HCT116 (cell line): ENCODE measurements at regions not wholly inside any gene's neighbourhood (a gene's known extent, or its start where the extent isn't known, plus 50 kb on each side); places are given as distances from the start of the nearest gene placed in this dataset.

Source experiments
- ATAC-seq: fragments of 200-7000 bp; cut with Tn5 transposase; 2 replicates; pipeline ENCODE4 v1.9.1; 2020; ENCODE audit warnings: mild to moderate bottlenecking, moderate library complexity
- BruUV-seq: library from RNA; stranded (reverse); fragments of 400-500 nt; replicated peaks from 2 replicates; lab custom pipeline; 2021; lab: Mats Ljungman, UMichigan
- CTCF ChIA-PET: fragments of 300-600 bp; sonication (Branson Sonifier 250); formaldehyde crosslinking; loops from one replicate; lab custom pipeline; 2021; ENCODE audit warnings: antibody characterized with exemption; lab: Charles Lee
- POLR2A ChIA-PET: fragments of 300-600, 350-600 bp; sonication (Branson Sonifier 250); formaldehyde crosslinking; loops from one replicate; lab custom pipeline; 2021; ENCODE audit warnings: antibody characterized with exemption; lab: Charles Lee
- RAD21 ChIA-PET, 2 experiments: fragments of 300-600 bp; sonication (Branson Sonifier 250); formaldehyde crosslinking; loops; one replicate each; lab custom pipeline; 2023; ENCODE audit warnings: low total read pairs in 2 of 2; ENCODE audit not compliant: uncharacterized antibody in 2 of 2, unreplicated experiment in 2 of 2, low non-redundant PET in 1 of 2; lab: Charles Lee
- DNase-seq: peaks from one replicate; pipeline ENCODE4 v3.0.0-alpha.2; 2010; ENCODE audit warnings: low read depth, low spot score
- H2AFZ ChIP-seq: fragments of 200-600 bp; shearing (Covaris generic), sonication (generic); 2 replicates; pipeline ENCODE4 v1.6.1; 2017; ENCODE audit warnings: low read depth, mixed run types, mixed read lengths, antibody characterized with exemption, low read length; ENCODE audit not compliant: poor library complexity, severe bottlenecking
- H3K27ac ChIP-seq: 2 replicates; pipeline ENCODE4 v1.5.1; 2012; ENCODE audit warnings: low read depth, low read length
- H3K27me3 ChIP-seq: fragments of 200-600 bp; sonication (generic); 2 replicates; pipeline ENCODE4 v1.6.1; 2016; ENCODE audit warnings: mixed run types, low read length, mixed read lengths; ENCODE audit not compliant: insufficient read depth
- H3K36me3 ChIP-seq, 2 experiments: fragments of 200-500 bp in 1 of 2; fragments of 200-600 bp in 1 of 2; sonication (Bioruptor generic) in 1 of 2; sonication (generic) in 1 of 2; 2 replicates each; pipeline versions ENCODE4 v1.5.1 to v1.6.1; 2014 to 2016; ENCODE audit warnings: low read length in 2 of 2, inconsistent platforms in 1 of 2, mixed read lengths in 1 of 2, mixed run types in 1 of 2; ENCODE audit not compliant: insufficient read depth in 2 of 2, control insufficient read depth in 1 of 2
- H3K4me1 ChIP-seq, 2 experiments: fragments of 200-600 bp in 1 of 2; sonication (generic) in 1 of 2; 2 replicates each; pipeline versions ENCODE4 v1.5.1 to v1.6.1; 2012 to 2017; ENCODE audit warnings: low read length in 2 of 2, inconsistent platforms in 1 of 2, mild to moderate bottlenecking in 1 of 2, mixed read lengths in 1 of 2, mixed run types in 1 of 2, moderate library complexity in 1 of 2; ENCODE audit not compliant: insufficient read depth in 2 of 2, control insufficient read depth in 1 of 2
- H3K4me2 ChIP-seq: fragments of 200-600 bp; sonication (generic); 2 replicates; pipeline ENCODE4 v1.6.1; 2017; ENCODE audit warnings: mixed run types, low read length, mixed read lengths
- H3K4me3 ChIP-seq, 2 experiments: fragments of 200-600 bp in 1 of 2; sonication (generic) in 1 of 2; replicated peaks in 1 of 2; 2 replicates each; pipeline ENCODE4 v1.5.1; 2011 to 2016; ENCODE audit warnings: low read length in 2 of 2, control low read depth in 1 of 2, low read depth in 1 of 2, mild to moderate bottlenecking in 1 of 2, mixed read lengths in 1 of 2, mixed run types in 1 of 2
- H3K79me2 ChIP-seq: fragments of 200-600 bp; sonication (generic); 2 replicates; pipeline ENCODE4 v1.6.1; 2017; ENCODE audit warnings: mild to moderate bottlenecking, mixed run types, low read length, moderate library complexity, mixed read lengths; ENCODE audit not compliant: insufficient read depth
- H3K9ac ChIP-seq: fragments of 200-600 bp; sonication (generic); 2 replicates; pipeline ENCODE4 v1.6.1; 2016; ENCODE audit warnings: low read length, mixed read lengths
- H3K9me2 ChIP-seq: fragments of 200-600 bp; sonication (generic), shearing (Covaris generic); 2 replicates; pipeline ENCODE4 v1.6.1; 2017; ENCODE audit warnings: mixed run types, mild to moderate bottlenecking, moderate library complexity; ENCODE audit not compliant: insufficient read depth
- H3K9me3 ChIP-seq, 2 experiments: fragments of 200-500 bp in 1 of 2; fragments of 200-600 bp in 1 of 2; sonication (Bioruptor generic) in 1 of 2; sonication (generic) in 1 of 2; 2 replicates each; pipeline ENCODE4 v1.6.1; 2014 to 2017; ENCODE audit warnings: low read length in 2 of 2, mixed read lengths in 2 of 2, inconsistent platforms in 1 of 2, low read depth in 1 of 2, mild to moderate bottlenecking in 1 of 2, mixed run types in 1 of 2, moderate library complexity in 1 of 2; ENCODE audit not compliant: control insufficient read depth in 1 of 2, insufficient read depth in 1 of 2
- H4K20me1 ChIP-seq: fragments of 200-600 bp; sonication (generic), shearing (Covaris generic); 2 replicates; pipeline ENCODE4 v1.6.1; 2017; ENCODE audit warnings: mixed run types, mild to moderate bottlenecking, moderate library complexity; ENCODE audit not compliant: insufficient read depth
- CBX3 ChIP-seq: IDR thresholded peaks from 2 replicates; pipeline ENCODE4 v1.6.1; 2012; ENCODE audit warnings: low read depth
- CEBPB ChIP-seq: IDR thresholded peaks from 2 replicates; pipeline ENCODE4 v1.6.1; 2012; ENCODE audit warnings: low read depth
- EGR1 ChIP-seq: IDR thresholded peaks from 2 replicates; pipeline ENCODE4 v1.6.1; 2012; ENCODE audit warnings: low read depth
- EZH2phosphoT487 ChIP-seq: fragments of 200-600 bp; IDR thresholded peaks from 2 replicates; pipeline ENCODE4 v1.6.1; 2018; ENCODE audit warnings: antibody characterized with exemption, borderline replicate concordance
- JUND ChIP-seq: IDR thresholded peaks from 2 replicates; pipeline ENCODE4 v1.6.1; 2012
- MAX ChIP-seq: IDR thresholded peaks from 2 replicates; pipeline ENCODE4 v1.6.1; 2012
- POLR2AphosphoS5 ChIP-seq: IDR thresholded peaks from 2 replicates; pipeline ENCODE4 v1.6.1; 2011; ENCODE audit warnings: mild to moderate bottlenecking, low read depth, low read length, moderate library complexity
- RAD21 ChIP-seq: IDR thresholded peaks from 2 replicates; pipeline ENCODE4 v1.6.1; 2012; ENCODE audit warnings: low read depth, mild to moderate bottlenecking
- SIN3A ChIP-seq: IDR thresholded peaks from 2 replicates; pipeline ENCODE4 v1.6.1; 2012; ENCODE audit warnings: low read depth
- SP1 ChIP-seq: IDR thresholded peaks from 2 replicates; pipeline ENCODE4 v1.6.1; 2012; ENCODE audit warnings: low read depth
- SRF ChIP-seq: IDR thresholded peaks from 2 replicates; pipeline ENCODE4 v1.6.1; 2012; ENCODE audit warnings: low read depth
- YY1 ChIP-seq: IDR thresholded peaks from 2 replicates; pipeline ENCODE4 v1.6.1; 2011; ENCODE audit warnings: low read length, low read depth, moderate library complexity, mild to moderate bottlenecking; ENCODE audit not compliant: insufficient replicate concordance; ENCODE audit errors: extremely low read depth
- ZFX ChIP-seq: fragments of 450-650 bp; IDR thresholded peaks from 2 replicates; pipeline ENCODE4 v1.6.1; 2017
- ZNF274 ChIP-seq: fragments of 200-500 bp; sonication (Bioruptor generic); IDR thresholded peaks from 2 replicates; pipeline ENCODE4 v1.6.1; 2014; ENCODE audit warnings: mild to moderate bottlenecking, low read depth, low read length, inconsistent platforms
- intact Hi-C: fragments of 100-400 bp; cut with micrococcal nuclease; formaldehyde crosslinking; loops from 2 replicates; pipeline ENCODE4 v1.10.0; 2022
- TF ChIP-seq, protein P1 (sequence below): IDR thresholded peaks from 2 replicates; pipeline ENCODE4 v1.6.1; 2012
- TF ChIP-seq, protein P2 (sequence below): IDR thresholded peaks from 2 replicates; pipeline ENCODE4 v1.6.1; 2012; ENCODE audit warnings: low read depth
- TF ChIP-seq, protein P3 (sequence below): IDR thresholded peaks from 2 replicates; pipeline ENCODE4 v1.6.1; 2011; ENCODE audit warnings: mild to moderate bottlenecking, low read length, moderate library complexity; ENCODE audit not compliant: insufficient replicate concordance; ENCODE audit errors: extremely low read depth

- DNase-seq (peak; percentile 15), ATAC-seq (peak; percentile 52)
- CTCF ChIA-PET, result no interaction called here
- no peak for TF ChIP-seq ZNF274
- no peak for TF ChIP-seq SRF
- TF ChIP-seq, protein P1, sequence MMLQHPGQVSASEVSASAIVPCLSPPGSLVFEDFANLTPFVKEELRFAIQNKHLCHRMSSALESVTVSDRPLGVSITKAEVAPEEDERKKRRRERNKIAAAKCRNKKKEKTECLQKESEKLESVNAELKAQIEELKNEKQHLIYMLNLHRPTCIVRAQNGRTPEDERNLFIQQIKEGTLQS, result no peak
- TF ChIP-seq MAX, result no peak
- TF ChIP-seq, protein P2, sequence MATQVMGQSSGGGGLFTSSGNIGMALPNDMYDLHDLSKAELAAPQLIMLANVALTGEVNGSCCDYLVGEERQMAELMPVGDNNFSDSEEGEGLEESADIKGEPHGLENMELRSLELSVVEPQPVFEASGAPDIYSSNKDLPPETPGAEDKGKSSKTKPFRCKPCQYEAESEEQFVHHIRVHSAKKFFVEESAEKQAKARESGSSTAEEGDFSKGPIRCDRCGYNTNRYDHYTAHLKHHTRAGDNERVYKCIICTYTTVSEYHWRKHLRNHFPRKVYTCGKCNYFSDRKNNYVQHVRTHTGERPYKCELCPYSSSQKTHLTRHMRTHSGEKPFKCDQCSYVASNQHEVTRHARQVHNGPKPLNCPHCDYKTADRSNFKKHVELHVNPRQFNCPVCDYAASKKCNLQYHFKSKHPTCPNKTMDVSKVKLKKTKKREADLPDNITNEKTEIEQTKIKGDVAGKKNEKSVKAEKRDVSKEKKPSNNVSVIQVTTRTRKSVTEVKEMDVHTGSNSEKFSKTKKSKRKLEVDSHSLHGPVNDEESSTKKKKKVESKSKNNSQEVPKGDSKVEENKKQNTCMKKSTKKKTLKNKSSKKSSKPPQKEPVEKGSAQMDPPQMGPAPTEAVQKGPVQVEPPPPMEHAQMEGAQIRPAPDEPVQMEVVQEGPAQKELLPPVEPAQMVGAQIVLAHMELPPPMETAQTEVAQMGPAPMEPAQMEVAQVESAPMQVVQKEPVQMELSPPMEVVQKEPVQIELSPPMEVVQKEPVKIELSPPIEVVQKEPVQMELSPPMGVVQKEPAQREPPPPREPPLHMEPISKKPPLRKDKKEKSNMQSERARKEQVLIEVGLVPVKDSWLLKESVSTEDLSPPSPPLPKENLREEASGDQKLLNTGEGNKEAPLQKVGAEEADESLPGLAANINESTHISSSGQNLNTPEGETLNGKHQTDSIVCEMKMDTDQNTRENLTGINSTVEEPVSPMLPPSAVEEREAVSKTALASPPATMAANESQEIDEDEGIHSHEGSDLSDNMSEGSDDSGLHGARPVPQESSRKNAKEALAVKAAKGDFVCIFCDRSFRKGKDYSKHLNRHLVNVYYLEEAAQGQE, result no peak
- peak; percentile 26 for TF ChIP-seq SP1
- TF ChIP-seq CBX3, result no peak
- no peak for TF ChIP-seq EGR1
- peak; percentile 16; the same call in 1 of the 2 replicates for TF ChIP-seq ZFX
- TF ChIP-seq RAD21, result no peak
- TF ChIP-seq CEBPB, result no peak
- no peak for TF ChIP-seq EZH2phosphoT487
- no peak for TF ChIP-seq JUND
- TF ChIP-seq, protein P3, sequence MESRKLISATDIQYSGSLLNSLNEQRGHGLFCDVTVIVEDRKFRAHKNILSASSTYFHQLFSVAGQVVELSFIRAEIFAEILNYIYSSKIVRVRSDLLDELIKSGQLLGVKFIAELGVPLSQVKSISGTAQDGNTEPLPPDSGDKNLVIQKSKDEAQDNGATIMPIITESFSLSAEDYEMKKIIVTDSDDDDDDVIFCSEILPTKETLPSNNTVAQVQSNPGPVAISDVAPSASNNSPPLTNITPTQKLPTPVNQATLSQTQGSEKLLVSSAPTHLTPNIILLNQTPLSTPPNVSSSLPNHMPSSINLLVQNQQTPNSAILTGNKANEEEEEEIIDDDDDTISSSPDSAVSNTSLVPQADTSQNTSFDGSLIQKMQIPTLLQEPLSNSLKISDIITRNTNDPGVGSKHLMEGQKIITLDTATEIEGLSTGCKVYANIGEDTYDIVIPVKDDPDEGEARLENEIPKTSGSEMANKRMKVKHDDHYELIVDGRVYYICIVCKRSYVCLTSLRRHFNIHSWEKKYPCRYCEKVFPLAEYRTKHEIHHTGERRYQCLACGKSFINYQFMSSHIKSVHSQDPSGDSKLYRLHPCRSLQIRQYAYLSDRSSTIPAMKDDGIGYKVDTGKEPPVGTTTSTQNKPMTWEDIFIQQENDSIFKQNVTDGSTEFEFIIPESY, result no peak
- TF ChIP-seq SIN3A, result no peak
- no peak for TF ChIP-seq POLR2AphosphoS5
- TF ChIP-seq YY1, result no peak
- Histone ChIP-seq H3K27me3 (no peaks in the 10 kb centered on the region), H4K20me1 (no peaks in the 10 kb centered on the region), H3K79me2 (no peaks in the 10 kb centered on the region), H3K4me3 (no peak overlapping the region), H3K9ac (no peak overlapping the region), H3K4me2 (peak overlapping the region; percentile 28; the same call in 1 of the 2 replicates), H3K9me2 (no peaks in the 10 kb centered on the region), H3K9me3 (no peaks in the 10 kb centered on the region), H2AFZ (peak overlapping the region; percentile 74), H3K36me3 (no peaks in the 10 kb centered on the region), H3K27ac (peak overlapping the region; percentile 38), H3K4me1 (peaks cover 21 to 25% of the 10 kb centered on the region in 2 experiments; a peak in 3 of 4 replicates)
- intact Hi-C loops, result loop anchor here (10.0 kb wide), 1 partner anchor 520 kb away; no protein-coding TSS in a partner anchor
- POLR2A ChIA-PET, result no interaction called here
- RAD21 ChIA-PET, result no interaction called here
- BruUV-seq, result no TSS peak
Observed at GRCh38 chr7:79504607-79505389, 51.3 kb upstream of the MAGI2 start.
